Thymus (tissue), 11 donors: ENCODE measurements at regions not wholly inside any gene's neighbourhood (a gene's known extent, or its start where the extent isn't known, plus 50 kb on each side); places are given as distances from the start of the nearest gene placed in this dataset.

Experiments
- DNase-seq, 9 donors: peaks; one replicate each; pipeline ENCODE4 v3.0.0-alpha.2; 2013; ENCODE audit warnings: low spot score in 9 of 9, low read depth in 6 of 9, missing footprints in 1 of 9
- H3K27ac ChIP-seq, 2 donors: one replicate each; pipeline ENCODE4 v1.5.1; 2013; ENCODE audit warnings: control low read depth in 1 of 2, low read depth in 1 of 2, low read length in 1 of 2, mild to moderate bottlenecking in 1 of 2, moderate library complexity in 1 of 2
- H3K27me3 ChIP-seq, 2 donors: one replicate each; pipeline ENCODE4 v1.5.1; 2013; ENCODE audit warnings: low read length in 1 of 2; ENCODE audit not compliant: control insufficient read depth in 2 of 2, insufficient read depth in 1 of 2
- H3K36me3 ChIP-seq, 2 donors: one replicate each; pipeline ENCODE4 v1.5.1; 2013; ENCODE audit warnings: low read length in 1 of 2, mild to moderate bottlenecking in 1 of 2, moderate library complexity in 1 of 2; ENCODE audit not compliant: control insufficient read depth in 2 of 2, insufficient read depth in 2 of 2
- H3K4me1 ChIP-seq, 2 donors: one replicate each; pipeline ENCODE4 v1.5.1; 2013; ENCODE audit warnings: low read length in 2 of 2; ENCODE audit not compliant: control insufficient read depth in 2 of 2, insufficient read depth in 2 of 2
- H3K4me3 ChIP-seq, 2 donors: one replicate each; pipeline ENCODE4 v1.5.1; 2013; ENCODE audit warnings: low read length in 2 of 2, control low read depth in 1 of 2, mild to moderate bottlenecking in 1 of 2
- H3K9me3 ChIP-seq, 2 donors: one replicate each; pipeline ENCODE4 v1.5.1; 2013; ENCODE audit warnings: low read length in 1 of 2, mild to moderate bottlenecking in 1 of 2; ENCODE audit not compliant: control insufficient read depth in 2 of 2, insufficient read depth in 1 of 2
- WGBS: extraction: QIAGEN DNeasy Blood & Tissue Kit; methylation state at CpG from one replicate; pipeline ENCODE4 v1.1.7; 2013; 5-methylcytosine and 5-hydroxymethylcytosine counted together
- donor health status: healthy.

DNA sequence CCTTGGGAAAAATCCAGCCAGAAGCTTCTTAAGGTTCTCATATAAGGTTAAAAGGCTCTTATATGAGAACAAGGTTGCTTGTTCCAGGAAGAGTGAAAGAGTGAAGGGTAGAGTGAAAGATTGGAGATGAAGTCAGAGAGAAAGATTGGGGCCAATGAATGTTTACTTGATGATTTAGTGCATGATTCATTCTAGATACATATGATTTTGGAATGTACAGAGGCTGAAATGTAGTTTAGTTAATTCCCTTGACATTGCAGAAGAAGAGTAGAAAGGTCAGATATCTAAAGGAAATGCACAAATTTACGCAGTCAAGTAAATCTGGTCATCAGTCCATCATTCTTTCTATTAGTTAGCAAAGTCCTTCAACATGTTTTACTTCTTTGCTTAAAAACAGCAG, 619.8 kb upstream of the ZNF717 start:
- Histone ChIP-seq H3K9me3 (no peaks in the 10 kb centered on the region), H3K27ac (no peak overlapping the region), H3K27me3 (no peaks in the 10 kb centered on the region), H3K4me3 (no peak overlapping the region), H3K36me3 (no peaks in the 10 kb centered on the region), H3K4me1 (no peaks in the 10 kb centered on the region)
- no peak for DNase-seq
- WGBS: 94% methylated on average over 1 of the region's 1 CpG

DNA sequence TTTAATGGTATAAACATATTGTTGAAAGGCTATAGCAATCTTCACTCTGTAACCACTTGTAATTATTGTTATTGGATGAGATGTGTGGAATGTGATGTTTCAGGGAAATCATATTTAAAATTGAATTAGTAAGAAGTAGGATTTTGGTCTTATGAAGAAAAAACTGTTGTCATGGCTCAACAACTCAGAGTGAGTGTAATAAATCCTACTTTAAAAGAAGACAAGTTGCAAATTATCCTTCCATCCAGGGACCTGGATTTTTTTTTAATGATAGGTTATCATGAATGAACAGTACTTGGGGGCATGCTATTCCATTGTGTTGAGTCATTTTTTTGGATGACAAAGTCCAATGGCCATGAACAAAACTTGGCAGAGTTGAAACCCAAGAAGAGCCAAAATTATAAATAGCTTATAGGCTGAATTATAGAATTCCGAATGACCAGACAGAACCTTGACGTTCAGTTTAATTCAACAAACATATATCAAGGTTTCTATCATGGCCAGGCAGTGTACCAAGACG, 625.5 kb upstream of the ZNF717 start:
- 75% methylated on average over 3 of the region's 3 CpGs for WGBS
- H3K27me3 ChIP-seq: no peaks in the 10 kb centered on the region
- DNase-seq: no peak
- peaks cover 1 to 3% of the 10 kb centered on the region in 2 donors for H3K9me3 ChIP-seq
- no peak overlapping the region for H3K27ac ChIP-seq
- no peaks in the 10 kb centered on the region for H3K4me1 ChIP-seq
- no peaks in the 10 kb centered on the region for H3K36me3 ChIP-seq
- H3K4me3 ChIP-seq: no peak overlapping the region

DNA sequence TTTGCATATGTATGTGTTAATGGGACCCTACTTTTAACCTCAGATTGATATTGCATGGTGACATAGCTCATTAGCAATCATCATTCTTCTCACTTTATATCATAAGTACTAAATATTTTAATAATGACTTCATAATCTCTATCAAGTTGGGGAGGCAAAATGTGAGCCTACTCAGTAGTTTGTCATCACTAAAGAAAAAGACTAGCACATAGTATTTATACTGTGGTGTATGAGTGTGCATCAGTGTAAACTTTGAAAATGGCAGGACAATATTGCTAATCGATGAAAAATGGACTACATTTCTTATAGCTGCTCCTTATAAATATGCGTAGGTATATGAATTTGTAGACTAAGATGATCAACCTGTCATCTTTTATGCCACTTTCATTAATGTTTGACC, 624.5 kb upstream of the ROBO2 start:
- Histone ChIP-seq H3K27ac (no peak overlapping the region), H3K9me3 (peaks cover 1 to 3% of the 10 kb centered on the region in 2 donors), H3K27me3 (no peaks in the 10 kb centered on the region), H3K4me3 (no peak overlapping the region), H3K4me1 (no peaks in the 10 kb centered on the region), H3K36me3 (no peaks in the 10 kb centered on the region)
- WGBS: 80% methylated on average over 2 of the region's 2 CpGs
- no peak for DNase-seq

- no peak overlapping the region for H3K27ac ChIP-seq
- DNase-seq: no peak
- H3K9me3 ChIP-seq: peaks cover 0 to 7% of the 10 kb centered on the region in 2 donors
- no peak overlapping the region for H3K4me3 ChIP-seq
- H3K36me3 ChIP-seq: no peaks in the 10 kb centered on the region
- no peaks in the 10 kb centered on the region for H3K4me1 ChIP-seq
- 81% methylated on average over 2 of the region's 2 CpGs for WGBS
- H3K27me3 ChIP-seq: no peaks in the 10 kb centered on the region
Observed at GRCh38 chr3:76429581-76430177, 610.2 kb upstream of the ROBO2 start.

DNA sequence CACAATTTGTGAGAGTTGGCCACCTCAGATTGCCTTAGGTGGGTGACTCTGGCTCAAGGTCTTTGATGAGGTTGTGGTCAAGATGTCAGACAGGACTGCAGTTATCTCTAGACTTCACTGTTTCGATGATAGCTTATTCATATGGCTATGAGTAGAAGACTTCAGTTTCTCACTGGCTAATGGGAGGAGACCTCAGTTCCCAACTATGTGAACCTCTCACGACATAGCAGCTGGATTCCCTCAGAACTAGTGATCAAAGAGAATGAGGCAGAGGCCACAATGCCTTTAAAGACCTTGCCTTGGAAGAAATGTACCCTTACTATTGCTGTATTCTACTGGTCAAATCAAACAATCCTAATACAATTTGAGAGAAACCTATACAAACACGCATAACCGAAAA, 607.5 kb upstream of the ROBO2 start:
- no peak overlapping the region for H3K4me3 ChIP-seq
- no peak overlapping the region for H3K27ac ChIP-seq
- H3K9me3 ChIP-seq: peaks cover 0 to 7% of the 10 kb centered on the region in 2 donors
- no peak for DNase-seq
- no peaks in the 10 kb centered on the region for H3K4me1 ChIP-seq
- no peaks in the 10 kb centered on the region for H3K27me3 ChIP-seq
- 88% methylated on average over 4 of the region's 4 CpGs for WGBS
- H3K36me3 ChIP-seq: no peaks in the 10 kb centered on the region

DNA sequence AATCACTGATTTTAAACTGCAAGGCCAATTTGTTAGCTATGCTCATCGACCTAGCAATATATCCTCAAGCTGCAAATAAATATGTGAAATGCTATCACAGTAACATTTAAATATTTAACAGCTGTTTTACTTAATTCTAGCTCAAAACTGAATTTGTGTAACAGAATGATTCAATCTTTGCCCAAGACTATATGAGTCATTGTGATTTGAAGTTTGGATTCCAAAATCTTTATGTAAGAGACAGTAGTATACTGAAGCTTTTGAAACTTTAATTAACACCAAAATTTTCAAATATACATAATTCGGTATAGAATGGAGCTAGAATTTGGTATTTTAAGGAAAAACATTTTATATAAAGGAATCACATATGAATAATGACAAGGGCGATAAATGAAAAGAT, 603.0 kb upstream of the ROBO2 start:
- H3K9me3 ChIP-seq: peaks cover 0 to 7% of the 10 kb centered on the region in 2 donors
- DNase-seq: no peak
- no peaks in the 10 kb centered on the region for H3K27me3 ChIP-seq
- WGBS: 87% methylated on average over 3 of the region's 3 CpGs
- H3K4me3 ChIP-seq: no peak overlapping the region
- no peaks in the 10 kb centered on the region for H3K36me3 ChIP-seq
- no peak overlapping the region for H3K27ac ChIP-seq
- no peaks in the 10 kb centered on the region for H3K4me1 ChIP-seq

DNA sequence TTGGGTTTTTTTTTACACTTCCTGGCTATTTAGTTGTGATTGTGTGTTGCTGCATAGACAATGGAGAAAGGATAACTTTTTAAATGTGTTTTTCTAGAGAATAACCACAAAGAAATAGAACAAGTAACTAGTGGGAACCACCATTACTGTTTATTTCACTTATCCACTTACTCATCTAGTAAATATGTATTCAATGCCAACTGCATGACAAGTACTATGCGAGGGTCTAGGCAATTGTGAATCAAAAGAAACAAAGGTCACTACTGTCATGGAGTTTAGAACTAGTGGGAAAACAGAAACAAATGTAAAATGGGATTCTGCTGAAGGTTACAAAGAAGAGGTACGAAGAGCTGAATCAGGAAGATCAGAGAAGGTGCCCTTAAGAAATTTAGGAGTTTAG, 600.9 kb upstream of the ROBO2 start:
- whole genome bisulfite sequencing: 32% methylated on average over 2 of the region's 2 CpGs
- Histone ChIP-seq H3K9me3 (peaks cover 0 to 7% of the 10 kb centered on the region in 2 donors), H3K27me3 (no peaks in the 10 kb centered on the region), H3K4me1 (no peaks in the 10 kb centered on the region), H3K4me3 (no peak overlapping the region), H3K36me3 (no peaks in the 10 kb centered on the region), H3K27ac (no peak overlapping the region)
- no peak for DNase-seq

GRCh38 chr3:76442374-76442915, 597.5 kb upstream of the ROBO2 start:
- Histone ChIP-seq H3K27me3 (no peaks in the 10 kb centered on the region), H3K4me3 (no peak overlapping the region), H3K9me3 (no peaks in the 10 kb centered on the region), H3K27ac (no peak overlapping the region), H3K4me1 (no peaks in the 10 kb centered on the region), H3K36me3 (no peaks in the 10 kb centered on the region)
- DNase-seq: no peak
- WGBS: 93% methylated on average over 8 of the region's 8 CpGs

- Histone ChIP-seq H3K4me3 (no peak overlapping the region), H3K27me3 (no peaks in the 10 kb centered on the region), H3K9me3 (peaks cover 0 to 7% of the 10 kb centered on the region in 2 donors), H3K4me1 (no peaks in the 10 kb centered on the region), H3K27ac (no peak overlapping the region), H3K36me3 (no peaks in the 10 kb centered on the region)
- no peak for DNase-seq
- 96% methylated on average over 3 of the region's 3 CpGs for WGBS
Observed at GRCh38 chr3:76456322-76456721, 583.6 kb upstream of the ROBO2 start.
